Psoas muscle (tissue), 7 donors: ENCODE measurements at regions not wholly inside any gene's neighbourhood (a gene's known extent, or its start where the extent isn't known, plus 50 kb on each side); places are given as distances from the start of the nearest gene placed in this dataset.
A peak's percentile ranks its signal among the peaks of the same experiment; 100 is the strongest.

Source experiments
- ATAC-seq, 4 donors: fragments of 200-7000 bp; cut with Tn5 transposase; one replicate each; pipeline ENCODE4 v1.9.1; 2020; ENCODE audit warnings: moderate library complexity in 3 of 4, mild to moderate bottlenecking in 2 of 4
- DNase-seq, 2 donors: peaks; one replicate each; pipeline ENCODE4 v3.0.0-alpha.2; 2020
- H3K27ac ChIP-seq: fragments of 200-600 bp; one replicate; pipeline ENCODE4 v1.8.0; 2022
- H3K27me3 ChIP-seq, 3 donors: fragments of 200-600 bp in 1 of 3; one replicate each; pipeline versions ENCODE4 v1.6.1 to v1.8.0; 2013 to 2022; ENCODE audit warnings: low read length in 2 of 3, mild to moderate bottlenecking in 2 of 3, moderate library complexity in 1 of 3; ENCODE audit not compliant: insufficient read depth in 3 of 3
- H3K36me3 ChIP-seq, 2 donors: fragments of 200-600 bp in 1 of 2; one replicate each; pipeline versions ENCODE4 v1.6.1 to v1.8.0; 2013 to 2022; ENCODE audit warnings: low read depth in 1 of 2, mild to moderate bottlenecking in 1 of 2, moderate library complexity in 1 of 2; ENCODE audit not compliant: insufficient read depth in 1 of 2
- H3K4me1 ChIP-seq: fragments of 200-600 bp; one replicate; pipeline ENCODE4 v1.8.0; 2022
- H3K4me3 ChIP-seq: fragments of 200-600 bp; one replicate; pipeline ENCODE4 v1.8.0; 2022; ENCODE audit warnings: mild to moderate bottlenecking
- H3K9me3 ChIP-seq: fragments of 200-600 bp; one replicate; pipeline ENCODE4 v1.8.0; 2022
- CTCF ChIP-seq: fragments of 200-600 bp; IDR thresholded peaks from one replicate; pipeline ENCODE4 v1.8.0; 2022; ENCODE audit warnings: antibody characterized with exemption
- WGBS, 3 donors: extraction: QIAGEN DNeasy Blood & Tissue Kit; methylation state at CpG; one replicate each; pipeline versions ENCODE4 v1.1.6 to v1.1.7; 2013; 5-methylcytosine and 5-hydroxymethylcytosine counted together
- intact Hi-C, 2 donors: fragments of 100-400 bp; cut with DNase I; formaldehyde crosslinking; loops; one replicate each; pipeline versions ENCODE4 v1.11.0 to v1.14.2; 2022
- donor health status: healthy with polysubstance abuse.
- donor health status: DM: no; HTN: no; CAD: no; lungs with moderate emphysema.
- donor health status: Bipolar disorder and iron deficiency.
- donor health status: healthy.
- donor health status: DM: yes; HTN: yes; CAD: no.
- donor health status: DM: no; HTN: no; CAD: no.
- donor health status: DM: yes; HTN: yes; CAD: no.

DNA sequence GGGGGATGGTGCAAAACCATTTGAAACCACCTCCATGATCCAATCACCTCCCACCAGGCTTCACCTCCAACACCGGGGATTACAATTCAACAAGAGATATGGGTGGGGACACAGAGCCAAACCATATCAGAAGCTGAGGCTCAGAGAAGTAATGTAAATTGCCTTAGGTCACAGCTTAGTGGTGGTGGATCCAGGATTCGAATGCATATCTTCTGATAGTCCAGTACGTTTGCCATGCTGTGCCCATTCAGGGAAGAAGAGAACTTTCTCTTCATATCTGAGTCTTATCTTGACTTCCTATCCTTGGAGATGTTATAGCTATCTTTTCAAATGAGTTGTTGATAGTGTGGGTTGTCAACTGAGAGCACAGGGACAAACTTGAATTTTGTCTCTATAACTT is 325.5 kb downstream of the ZIC3 start:
- TF ChIP-seq CTCF: no peak
- ATAC-seq: no peak
- H3K9me3 ChIP-seq: no peaks in the 10 kb centered on the region
- no peaks in the 10 kb centered on the region for H3K36me3 ChIP-seq
- H3K4me1 ChIP-seq: no peaks in the 10 kb centered on the region
- intact Hi-C loops: no loop called here
- no peak for DNase-seq
- H3K27me3 ChIP-seq: no peaks in the 10 kb centered on the region
- no peak overlapping the region for H3K4me3 ChIP-seq
- WGBS, 3 donors: 61 to 83% (median 76%) methylated on average over 3 of the region's 3 CpGs
- no peak overlapping the region for H3K27ac ChIP-seq

- ATAC-seq (no peak), DNase-seq (no peak)
- Histone ChIP-seq H3K4me1 (no peaks in the 10 kb centered on the region), H3K9me3 (no peaks in the 10 kb centered on the region), H3K36me3 (no peaks in the 10 kb centered on the region), H3K27me3 (no peaks in the 10 kb centered on the region), H3K27ac (no peak overlapping the region), H3K4me3 (no peak overlapping the region)
- 36 to 61% (median 54%) methylated on average over 3 of the region's 3 CpGs for WGBS, 3 donors
- no peak for TF ChIP-seq CTCF
- intact Hi-C loops: no loop called here
Observed at GRCh38 chrX:137896123-137896522, 330.2 kb downstream of the ZIC3 start.

DNA sequence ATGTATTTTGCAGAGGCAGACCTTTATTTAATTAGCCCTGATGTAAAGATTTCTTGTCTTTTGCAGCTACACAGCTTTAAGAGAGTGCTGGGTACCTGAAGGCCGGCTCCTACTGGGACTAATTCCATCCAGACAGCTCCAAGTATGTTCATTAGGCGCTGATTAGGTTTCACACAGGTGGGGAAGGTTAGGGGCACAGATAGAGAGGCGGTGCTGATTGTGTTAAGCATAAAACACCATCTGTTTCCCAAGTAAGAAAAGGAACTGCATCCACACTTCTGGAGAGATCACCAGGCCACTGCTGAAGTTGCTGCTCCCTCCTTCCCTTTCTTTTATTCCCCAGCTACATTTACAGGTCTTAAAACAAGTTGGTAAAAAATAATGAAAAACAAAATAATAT is 349.5 kb downstream of the ZIC3 start:
- Histone ChIP-seq H3K27ac (no peak overlapping the region), H3K4me1 (no peaks in the 10 kb centered on the region), H3K4me3 (no peak overlapping the region), H3K27me3 (no peaks in the 10 kb centered on the region), H3K36me3 (no peaks in the 10 kb centered on the region), H3K9me3 (no peaks in the 10 kb centered on the region)
- 22 to 52% (median 40%) methylated on average over 3 of the region's 3 CpGs for WGBS, 3 donors
- DNase-seq (no peak), ATAC-seq (no peak)
- intact Hi-C loops: no loop called here
- TF ChIP-seq CTCF: no peak

DNA sequence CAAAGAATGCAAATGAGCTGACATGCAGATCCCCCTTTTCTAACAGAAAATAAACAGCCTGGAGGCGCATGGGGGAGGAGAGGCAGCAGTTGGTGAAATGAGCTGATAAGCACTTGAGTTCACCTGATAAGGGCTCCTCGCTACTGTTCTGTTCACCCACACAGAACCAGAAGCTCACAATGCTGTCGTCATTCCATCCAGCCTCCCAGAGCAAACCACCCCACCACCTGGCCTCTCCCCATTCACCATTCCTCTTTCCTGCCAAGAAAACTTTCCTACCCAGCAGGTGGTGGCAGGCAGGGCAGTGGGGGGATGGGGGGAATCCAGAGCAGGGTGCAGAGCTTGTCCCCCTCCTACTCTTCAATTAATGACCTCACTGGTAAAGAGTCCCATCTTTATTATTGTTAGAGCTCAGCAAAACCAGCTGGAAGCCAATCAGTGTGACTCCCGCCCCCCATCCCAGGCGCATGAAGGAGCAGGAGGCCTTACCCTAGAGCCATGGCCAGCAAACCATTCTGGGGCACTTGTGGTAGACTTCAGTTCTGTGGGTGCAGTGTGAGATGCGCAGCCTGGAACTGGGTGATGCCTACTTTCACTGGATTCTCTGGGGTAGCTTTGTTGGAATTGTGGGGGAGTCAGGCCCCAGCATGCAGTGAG is 350.3 kb downstream of the ZIC3 start:
- no peak for TF ChIP-seq CTCF
- Histone ChIP-seq H3K27ac (no peak overlapping the region), H3K4me3 (no peak overlapping the region), H3K9me3 (no peaks in the 10 kb centered on the region), H3K27me3 (no peaks in the 10 kb centered on the region), H3K36me3 (no peaks in the 10 kb centered on the region), H3K4me1 (no peaks in the 10 kb centered on the region)
- ATAC-seq: no peak
- intact Hi-C loops: no loop called here
- 56 to 70% (median 66%) methylated on average over 6 of the region's 6 CpGs for WGBS, 3 donors
- no peak for DNase-seq

DNA sequence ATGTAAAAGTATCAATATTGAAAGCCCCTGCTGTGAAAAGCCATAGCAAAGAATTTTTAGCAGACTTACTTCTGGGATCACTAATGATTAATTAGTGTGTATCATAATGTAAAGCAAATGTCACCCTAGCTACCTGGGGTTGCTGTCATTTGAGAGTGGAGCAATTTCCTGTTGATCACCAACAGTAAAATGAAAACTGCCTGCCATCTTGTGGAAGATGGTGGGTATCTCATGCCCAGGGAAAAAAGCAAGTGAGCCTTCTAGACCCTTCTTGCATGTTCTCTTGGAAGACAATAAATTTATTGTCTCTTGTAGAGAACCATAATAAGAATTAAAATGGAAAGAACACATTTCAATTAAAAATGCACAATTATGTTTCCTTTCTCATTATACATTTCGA is 360.2 kb downstream of the ZIC3 start:
- intact Hi-C loops: no loop called here
- DNase-seq (no peak), ATAC-seq (no peak)
- 38 to 57% (median 44%) methylated on average over 1 of the region's 1 CpG for WGBS, 3 donors
- Histone ChIP-seq H3K4me3 (no peak overlapping the region), H3K27me3 (no peaks in the 10 kb centered on the region), H3K36me3 (no peaks in the 10 kb centered on the region), H3K9me3 (no peaks in the 10 kb centered on the region), H3K27ac (no peak overlapping the region), H3K4me1 (no peaks in the 10 kb centered on the region)
- TF ChIP-seq CTCF: peak; percentile 17
